ENCODE measurements at regions not wholly inside any gene's neighbourhood (a gene's known extent, or its start where the extent isn't known, plus 50 kb on each side); places are given as distances from the start of the nearest gene placed in this dataset.
"Not testable (repeated sequence)": the region's sequence is repeated elsewhere in the genome, so short reads cannot be mapped to it uniquely, and the experiment has no call there.

- H3K27me3 ChIP-seq (ENCODE audit: control insufficient read depth, insufficient read depth, low read length) = no peaks in the 10 kb centered on the region
- no peak for TF ChIP-seq TCF7L2 (IDR thresholded peaks at IDR 0.05; ENCODE audit: low read depth, low read length)
- no peak for TF ChIP-seq REST (IDR thresholded peaks at IDR 0.05; ENCODE audit: insufficient read depth in 1 of 2, low read depth in 2 of 2, low read length in 1 of 2)
- no peak for TF ChIP-seq CTCF (IDR thresholded peaks at IDR 0.05)
- TF ChIP-seq SIN3A (IDR thresholded peaks at IDR 0.05; ENCODE audit: borderline replicate concordance, insufficient read depth, low read depth, low read length) = no peak
- no peak for TF ChIP-seq POLR2AphosphoS5 (IDR thresholded peaks at IDR 0.05; ENCODE audit: low read depth, low read length)
- no peaks in the 10 kb centered on the region for H3K4me1 ChIP-seq (ENCODE audit: control insufficient read depth, insufficient read depth, low read length)
- ATAC-seq (no peak), DNase-seq (ENCODE audit: low read depth, low spot score) (no peak)
- ChIA-PET POLR2A (no interaction called here), CTCF (no interaction called here)
- no peak overlapping the region for H3K27ac ChIP-seq (ENCODE audit: low read length)
- intact Hi-C loops (cut with micrococcal nuclease; ENCODE audit: unreplicated experiment) (no loop called here), in situ Hi-C loops (cut with HindIII; ENCODE audit: low pct_unique_long_range_greater_than_20kb, low sequenced_read_pairs) (no loop called here)
- H3K9me3 ChIP-seq (ENCODE audit: control insufficient read depth, insufficient read depth, low read depth, low read length) = no peaks in the 10 kb centered on the region
- BruUV-seq (replicated peaks) = no TSS peak
- peak overlapping the region in 1 of 2 experiments; percentile 30; a peak in 1 of 4 replicates for H3K4me3 ChIP-seq (ENCODE audit: low read depth in 2 of 2, low read length in 2 of 2)
- no peaks in the 10 kb centered on the region for H3K36me3 ChIP-seq (ENCODE audit: control insufficient read depth, insufficient read depth, low read length)
Measured at GRCh38 chr9:63859475-63860215, 1425.4 kb downstream of the FOXD4L5 start.

GRCh38 chr9:63859090-63859474, 1425.9 kb downstream of the FOXD4L5 start:
- CTCF ChIA-PET; H3K27ac ChIP-seq (ENCODE audit: low read length); DNase-seq (ENCODE audit: low read depth, low spot score); BruUV-seq (replicated peaks); H3K36me3 ChIP-seq (ENCODE audit: control insufficient read depth, insufficient read depth, low read length); H3K4me1 ChIP-seq (ENCODE audit: control insufficient read depth, insufficient read depth, low read length); H3K9me3 ChIP-seq (ENCODE audit: control insufficient read depth, insufficient read depth, low read depth, low read length); H3K27me3 ChIP-seq (ENCODE audit: control insufficient read depth, insufficient read depth, low read length); POLR2A ChIA-PET; in situ Hi-C loops (cut with HindIII; ENCODE audit: low pct_unique_long_range_greater_than_20kb, low sequenced_read_pairs); intact Hi-C loops (cut with micrococcal nuclease; ENCODE audit: unreplicated experiment); ATAC-seq: not testable (repeated sequence)
- peak overlapping the region in 1 of 2 experiments; percentile 30; a peak in 1 of 4 replicates for H3K4me3 ChIP-seq (ENCODE audit: low read depth in 2 of 2, low read length in 2 of 2)

- POLR2A ChIA-PET; H3K4me3 ChIP-seq (ENCODE audit: low read depth in 2 of 2, low read length in 2 of 2); H3K36me3 ChIP-seq (ENCODE audit: control insufficient read depth, insufficient read depth, low read length); in situ Hi-C loops (cut with HindIII; ENCODE audit: low pct_unique_long_range_greater_than_20kb, low sequenced_read_pairs); H3K27me3 ChIP-seq (ENCODE audit: control insufficient read depth, insufficient read depth, low read length); CTCF ChIA-PET; intact Hi-C loops (cut with micrococcal nuclease; ENCODE audit: unreplicated experiment); BruUV-seq (replicated peaks); H3K4me1 ChIP-seq (ENCODE audit: control insufficient read depth, insufficient read depth, low read length); DNase-seq (ENCODE audit: low read depth, low spot score); ATAC-seq; H3K27ac ChIP-seq (ENCODE audit: low read length); H3K9me3 ChIP-seq (ENCODE audit: control insufficient read depth, insufficient read depth, low read depth, low read length): not testable (repeated sequence)
Measured at GRCh38 chr9:63853140-63853751, 1431.8 kb downstream of the FOXD4L5 start.

GRCh38 chr9:63824804-63825203, 1460.2 kb downstream of the FOXD4L5 start:
- H3K36me3 ChIP-seq (ENCODE audit: control insufficient read depth, insufficient read depth, low read length); H3K9me3 ChIP-seq (ENCODE audit: control insufficient read depth, insufficient read depth, low read depth, low read length); H3K4me3 ChIP-seq (ENCODE audit: low read depth in 2 of 2, low read length in 2 of 2); H3K27ac ChIP-seq (ENCODE audit: low read length); in situ Hi-C loops (cut with HindIII; ENCODE audit: low pct_unique_long_range_greater_than_20kb, low sequenced_read_pairs); H3K4me1 ChIP-seq (ENCODE audit: control insufficient read depth, insufficient read depth, low read length); BruUV-seq (replicated peaks); POLR2A ChIA-PET; ATAC-seq; CTCF ChIA-PET; intact Hi-C loops (cut with micrococcal nuclease; ENCODE audit: unreplicated experiment); DNase-seq (ENCODE audit: low read depth, low spot score); H3K27me3 ChIP-seq (ENCODE audit: control insufficient read depth, insufficient read depth, low read length): not testable (repeated sequence)

- H3K27me3 ChIP-seq (ENCODE audit: control insufficient read depth, insufficient read depth, low read length); in situ Hi-C loops (cut with HindIII; ENCODE audit: low pct_unique_long_range_greater_than_20kb, low sequenced_read_pairs); H3K9me3 ChIP-seq (ENCODE audit: control insufficient read depth, insufficient read depth, low read depth, low read length); CTCF ChIA-PET; intact Hi-C loops (cut with micrococcal nuclease; ENCODE audit: unreplicated experiment); H3K4me1 ChIP-seq (ENCODE audit: control insufficient read depth, insufficient read depth, low read length); DNase-seq (ENCODE audit: low read depth, low spot score); BruUV-seq (replicated peaks); H3K4me3 ChIP-seq (ENCODE audit: low read depth in 2 of 2, low read length in 2 of 2); H3K36me3 ChIP-seq (ENCODE audit: control insufficient read depth, insufficient read depth, low read length); H3K27ac ChIP-seq (ENCODE audit: low read length); POLR2A ChIA-PET: not testable (repeated sequence)
- ATAC-seq = peak; percentile 51; the same call in 1 of the 2 replicates
Measured at GRCh38 chr9:63823375-63824201, 1461.4 kb downstream of the FOXD4L5 start.
